NCI-H187 treated with DMSO at 0.1 percent for 48 hours (cell line): ENCODE measurements at regions not wholly inside any gene's neighbourhood (a gene's known extent, or its start where the extent isn't known, plus 50 kb on each side); places are given as distances from the start of the nearest gene placed in this dataset.
"Not testable (repeated sequence)": the region's sequence is repeated elsewhere in the genome, so short reads cannot be mapped to it uniquely, and the experiment has no call there.

ENCODE experiments used
- DNase-seq: peaks from one replicate; lab custom pipeline; 2025; lab: John Stamatoyannopoulos, UW

DNA sequence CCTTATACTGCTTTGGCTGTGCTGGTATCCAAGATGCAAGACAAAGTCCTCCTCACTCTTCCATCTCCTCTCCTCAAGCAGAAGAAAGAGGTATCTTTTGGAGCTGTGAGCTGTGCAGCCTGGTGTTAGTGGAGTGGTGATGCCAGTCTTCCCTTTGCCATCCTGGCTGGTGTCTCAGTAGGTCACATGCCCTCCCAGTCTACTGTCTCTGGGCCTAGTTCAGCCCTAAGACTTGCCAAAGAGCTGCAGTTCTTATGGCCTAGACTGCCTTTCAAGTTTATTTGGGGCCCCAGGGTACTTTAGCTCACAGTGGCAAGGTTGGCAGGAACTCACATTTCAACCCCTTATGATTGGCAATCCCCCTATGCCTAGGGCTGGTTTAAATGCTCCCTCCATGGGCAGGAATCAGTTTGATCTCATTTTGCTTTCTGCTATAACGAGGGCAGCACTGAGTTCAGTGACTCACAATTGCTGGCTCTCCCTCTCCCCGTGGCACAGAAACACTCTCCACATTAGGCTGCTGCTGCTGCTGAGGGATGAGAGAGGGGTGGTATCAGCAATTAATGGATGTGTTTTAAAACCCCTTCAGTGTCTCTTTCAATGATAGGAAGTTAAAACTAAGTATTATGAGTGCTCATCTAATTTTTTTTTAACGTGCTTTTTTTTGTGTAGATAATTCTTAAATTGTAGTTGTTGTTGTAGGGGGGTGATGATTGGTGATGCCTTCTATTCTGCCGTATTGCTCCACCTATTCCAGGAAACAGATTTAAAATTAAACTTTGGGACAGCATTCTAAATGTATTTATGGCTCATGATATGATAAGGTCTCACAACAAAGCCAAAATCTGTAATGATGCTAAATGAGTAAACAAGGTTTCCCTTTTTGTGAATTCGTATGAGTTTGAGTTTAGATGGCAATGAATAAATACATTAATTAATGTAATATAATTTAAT, 1295.0 kb downstream of the JRKL start:
- no peak for DNase-seq

GRCh38 chr11:97685695-97686094, 1295.9 kb downstream of the JRKL start:
- no peak for DNase-seq

DNA sequence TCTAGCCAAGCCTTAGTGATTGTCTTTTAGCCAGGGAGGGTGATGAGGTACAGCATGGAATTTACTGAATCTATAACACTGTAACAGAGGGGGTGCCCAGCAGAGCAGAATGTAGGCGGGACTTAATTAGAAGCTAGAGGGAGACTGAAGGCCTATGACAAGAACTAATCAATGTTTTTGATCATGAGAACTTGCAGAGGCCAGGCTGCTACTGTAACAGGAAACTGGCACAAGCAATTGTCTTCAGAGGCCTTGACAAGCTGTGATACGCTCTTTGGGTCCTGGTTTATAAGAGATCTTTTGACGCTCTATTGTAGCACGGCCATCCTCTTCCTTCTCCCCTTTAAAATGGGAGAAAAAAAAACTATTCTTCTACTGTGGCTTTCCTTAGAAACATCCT, 1297.3 kb downstream of the JRKL start:
- no peak for DNase-seq

- DNase-seq: no peak
Observed at GRCh38 chr11:97691061-97691460, 1301.2 kb downstream of the JRKL start.

GRCh38 chr11:97702951-97703350, 1313.1 kb downstream of the JRKL start:
- DNase-seq: no peak

DNA sequence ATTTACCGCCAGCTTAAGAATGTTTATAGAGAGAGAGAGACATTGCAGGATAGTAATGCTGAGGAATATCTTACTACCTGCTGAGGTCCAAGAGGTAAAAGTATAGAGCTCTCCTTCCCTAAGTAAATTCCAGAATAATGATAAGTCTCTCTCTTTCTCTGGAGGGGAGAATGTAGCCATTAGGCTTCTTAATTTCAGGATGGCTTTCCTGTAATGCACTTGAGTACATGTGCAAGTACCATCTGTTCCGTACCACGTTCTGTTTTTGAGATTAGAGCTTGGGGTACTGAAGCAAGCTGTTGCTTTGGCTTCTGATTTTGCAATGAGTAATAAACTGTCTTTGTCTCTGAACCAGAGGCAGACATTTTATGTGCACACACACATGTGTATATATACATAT, 1314.0 kb downstream of the JRKL start:
- DNase-seq: no peak

- DNase-seq: not testable (repeated sequence)
Observed at GRCh38 chr11:97705441-97705840, 1315.3 kb upstream of the CNTN5 start.

DNA sequence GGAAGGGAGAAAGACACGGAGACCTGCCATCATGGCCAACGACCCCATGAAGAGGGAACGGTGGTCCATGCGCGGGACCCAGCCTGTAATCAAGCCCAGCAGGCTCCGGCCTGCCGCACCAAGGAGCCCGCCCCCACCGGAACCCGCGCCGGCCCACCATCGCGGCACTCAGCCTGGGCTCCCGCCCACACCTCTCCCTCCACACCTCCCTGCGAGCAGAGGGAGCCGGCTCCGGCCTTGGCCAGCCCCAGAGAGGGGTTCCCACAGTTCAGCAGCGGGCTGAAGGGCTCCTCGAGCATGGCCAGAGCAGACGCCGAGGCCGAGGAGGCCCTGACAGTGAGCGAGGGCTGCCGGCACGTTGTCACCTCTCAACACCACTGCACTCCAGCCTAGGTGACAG, 1302.8 kb upstream of the CNTN5 start:
- DNase-seq: no peak

GRCh38 chr11:97722065-97722464, 1298.7 kb upstream of the CNTN5 start:
- no peak for DNase-seq

DNA sequence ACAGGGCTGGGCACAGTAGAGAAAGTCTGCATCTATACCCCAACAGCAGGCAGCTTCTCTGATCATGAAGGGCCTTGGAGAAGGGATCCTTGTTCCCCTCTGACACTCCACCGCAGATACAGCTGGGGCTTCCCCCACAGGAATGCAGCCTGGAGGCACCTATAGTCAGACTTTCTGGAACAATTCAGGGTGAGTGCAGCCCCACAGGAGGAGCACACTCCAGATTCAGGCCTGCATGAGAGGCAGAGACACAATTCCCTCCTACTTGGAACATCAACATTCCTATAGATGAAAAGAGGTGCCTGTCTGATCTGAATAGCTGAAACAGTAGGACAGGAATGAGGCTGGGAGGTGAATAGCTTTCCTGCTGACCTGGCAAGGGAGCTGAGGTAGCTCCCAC, 1298.0 kb upstream of the CNTN5 start:
- no peak for DNase-seq

GRCh38 chr11:97729546-97730272, 1291.0 kb upstream of the CNTN5 start:
- no peak for DNase-seq

GRCh38 chr11:97732011-97732632, 1288.6 kb upstream of the CNTN5 start:
- no peak for DNase-seq

DNA sequence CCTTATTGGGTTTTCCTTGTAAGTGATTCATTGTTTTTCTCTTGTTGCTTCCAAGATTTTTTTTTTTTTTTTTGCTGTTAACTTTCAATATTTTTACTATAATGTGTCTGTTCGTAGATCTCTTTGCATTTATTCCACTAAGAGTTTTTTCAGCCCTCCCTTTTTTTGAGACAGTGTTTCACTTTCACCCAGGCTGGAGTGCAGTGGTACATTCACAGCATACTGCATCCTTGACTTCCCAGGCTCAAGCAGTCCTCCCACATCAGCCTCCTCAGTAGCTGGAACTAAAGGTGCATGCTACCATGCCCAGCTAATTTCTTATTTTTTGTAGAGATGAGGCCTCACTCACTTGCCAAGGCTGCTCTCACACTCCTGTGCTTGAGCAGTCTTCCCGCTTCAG, 1282.0 kb upstream of the CNTN5 start:
- DNase-seq: no peak

GRCh38 chr11:97739932-97740800, 1280.6 kb upstream of the CNTN5 start:
- DNase-seq: no peak

- no peak for DNase-seq
Observed at GRCh38 chr11:97740801-97741151, 1280.0 kb upstream of the CNTN5 start.

DNA sequence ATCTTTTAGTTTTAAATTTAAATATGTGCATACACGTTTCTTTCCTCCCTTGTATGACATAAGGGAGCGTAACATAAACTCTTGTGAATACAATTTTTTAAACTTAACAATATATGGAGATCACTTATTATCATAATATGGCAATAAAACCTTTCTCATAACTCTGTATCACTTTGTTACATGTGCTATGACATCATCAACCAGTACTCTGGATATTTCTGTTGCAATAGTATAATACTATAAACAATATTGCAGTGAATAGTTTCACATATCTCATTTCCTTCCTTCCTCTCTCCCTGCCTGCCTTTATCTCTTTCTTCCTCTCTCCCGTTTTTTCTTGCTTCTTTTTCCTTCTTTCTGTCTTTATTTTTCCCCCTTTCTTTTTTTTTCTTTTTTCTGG, 1278.0 kb upstream of the CNTN5 start:
- DNase-seq: no peak

DNA sequence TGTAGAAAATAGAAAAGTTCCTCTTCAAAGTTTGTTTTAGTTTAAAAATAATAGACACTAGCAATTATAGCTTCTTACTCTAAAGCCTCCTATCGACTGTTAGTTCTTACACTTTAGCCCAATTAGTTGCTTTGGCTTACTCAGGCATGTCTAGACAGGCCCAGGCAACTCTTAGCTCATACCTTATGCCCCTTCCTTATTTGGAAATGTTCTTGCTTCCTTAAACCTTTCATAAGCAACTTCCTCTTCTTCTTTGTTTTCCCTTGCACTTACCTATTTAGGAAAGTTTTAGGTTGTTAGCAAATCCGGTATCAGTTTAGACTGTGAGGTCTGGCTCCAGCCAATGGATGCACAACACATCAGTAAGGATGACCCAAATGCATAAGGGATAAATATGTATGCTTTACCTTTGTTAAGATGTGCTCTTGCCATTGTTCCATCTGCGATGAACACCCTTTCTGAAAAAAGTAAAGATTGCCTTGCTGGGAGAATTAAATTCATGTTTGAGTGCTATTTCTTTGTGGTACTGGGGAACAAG, 1277.5 kb upstream of the CNTN5 start:
- no peak for DNase-seq

DNA sequence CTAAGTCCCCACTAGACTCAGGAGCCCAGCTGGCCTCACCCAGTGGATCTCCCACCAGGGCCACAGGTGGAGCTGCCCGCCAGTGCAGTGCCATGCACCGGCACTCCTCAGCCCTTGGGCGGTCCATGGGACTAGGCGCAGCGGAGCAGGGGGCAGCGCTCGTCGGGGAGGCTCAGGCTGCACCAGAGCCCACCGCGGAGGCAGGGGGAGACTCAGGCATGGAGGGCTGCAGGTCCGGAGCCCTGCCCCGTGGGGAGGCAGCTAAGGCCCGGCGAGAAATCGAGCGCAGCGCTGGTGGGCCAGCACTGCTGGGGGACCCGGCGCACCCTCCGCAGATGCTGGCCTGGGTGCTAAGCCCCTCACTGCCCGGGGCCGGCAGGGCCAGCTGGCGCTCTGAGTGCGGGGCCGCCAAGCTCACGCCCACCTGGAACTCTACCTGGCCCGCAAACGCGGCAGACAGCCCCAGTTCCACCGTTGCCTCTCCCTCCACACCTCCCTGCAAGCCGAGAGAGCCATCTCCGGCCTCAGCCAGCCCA, 1275.2 kb upstream of the CNTN5 start:
- no peak for DNase-seq

GRCh38 chr11:97746818-97747217, 1273.9 kb upstream of the CNTN5 start:
- DNase-seq: no peak

GRCh38 chr11:97751405-97751804, 1269.3 kb upstream of the CNTN5 start:
- DNase-seq: no peak

- no peak for DNase-seq
Observed at GRCh38 chr11:97751952-97752351, 1268.8 kb upstream of the CNTN5 start.
